HCT116 (cell line): ENCODE measurements at regions not wholly inside any gene's neighbourhood (a gene's known extent, or its start where the extent isn't known, plus 50 kb on each side); places are given as distances from the start of the nearest gene placed in this dataset.

Experiments
- ATAC-seq: fragments of 200-7000 bp; cut with Tn5 transposase; 2 replicates; pipeline ENCODE4 v1.9.1; 2020; ENCODE audit warnings: mild to moderate bottlenecking, moderate library complexity
- BruUV-seq: library from RNA; stranded (reverse); fragments of 400-500 nt; replicated peaks from 2 replicates; lab custom pipeline; 2021; lab: Mats Ljungman, UMichigan
- CTCF ChIA-PET: fragments of 300-600 bp; sonication (Branson Sonifier 250); formaldehyde crosslinking; loops from one replicate; lab custom pipeline; 2021; ENCODE audit warnings: antibody characterized with exemption; lab: Charles Lee
- POLR2A ChIA-PET: fragments of 300-600, 350-600 bp; sonication (Branson Sonifier 250); formaldehyde crosslinking; loops from one replicate; lab custom pipeline; 2021; ENCODE audit warnings: antibody characterized with exemption; lab: Charles Lee
- RAD21 ChIA-PET, 2 experiments: fragments of 300-600 bp; sonication (Branson Sonifier 250); formaldehyde crosslinking; loops; one replicate each; lab custom pipeline; 2023; ENCODE audit warnings: low total read pairs in 2 of 2; ENCODE audit not compliant: uncharacterized antibody in 2 of 2, unreplicated experiment in 2 of 2, low non-redundant PET in 1 of 2; lab: Charles Lee
- DNase-seq: peaks from one replicate; pipeline ENCODE4 v3.0.0-alpha.2; 2010; ENCODE audit warnings: low read depth, low spot score
- H2AFZ ChIP-seq: fragments of 200-600 bp; shearing (Covaris generic), sonication (generic); 2 replicates; pipeline ENCODE4 v1.6.1; 2017; ENCODE audit warnings: low read depth, mixed run types, mixed read lengths, antibody characterized with exemption, low read length; ENCODE audit not compliant: poor library complexity, severe bottlenecking
- H3K27ac ChIP-seq: 2 replicates; pipeline ENCODE4 v1.5.1; 2012; ENCODE audit warnings: low read depth, low read length
- H3K27me3 ChIP-seq: fragments of 200-600 bp; sonication (generic); 2 replicates; pipeline ENCODE4 v1.6.1; 2016; ENCODE audit warnings: mixed run types, low read length, mixed read lengths; ENCODE audit not compliant: insufficient read depth
- H3K36me3 ChIP-seq, 2 experiments: fragments of 200-500 bp in 1 of 2; fragments of 200-600 bp in 1 of 2; sonication (Bioruptor generic) in 1 of 2; sonication (generic) in 1 of 2; 2 replicates each; pipeline versions ENCODE4 v1.5.1 to v1.6.1; 2014 to 2016; ENCODE audit warnings: low read length in 2 of 2, inconsistent platforms in 1 of 2, mixed read lengths in 1 of 2, mixed run types in 1 of 2; ENCODE audit not compliant: insufficient read depth in 2 of 2, control insufficient read depth in 1 of 2
- H3K4me1 ChIP-seq, 2 experiments: fragments of 200-600 bp in 1 of 2; sonication (generic) in 1 of 2; 2 replicates each; pipeline versions ENCODE4 v1.5.1 to v1.6.1; 2012 to 2017; ENCODE audit warnings: low read length in 2 of 2, inconsistent platforms in 1 of 2, mild to moderate bottlenecking in 1 of 2, mixed read lengths in 1 of 2, mixed run types in 1 of 2, moderate library complexity in 1 of 2; ENCODE audit not compliant: insufficient read depth in 2 of 2, control insufficient read depth in 1 of 2
- H3K4me2 ChIP-seq: fragments of 200-600 bp; sonication (generic); 2 replicates; pipeline ENCODE4 v1.6.1; 2017; ENCODE audit warnings: mixed run types, low read length, mixed read lengths
- H3K4me3 ChIP-seq, 2 experiments: fragments of 200-600 bp in 1 of 2; sonication (generic) in 1 of 2; replicated peaks in 1 of 2; 2 replicates each; pipeline ENCODE4 v1.5.1; 2011 to 2016; ENCODE audit warnings: low read length in 2 of 2, control low read depth in 1 of 2, low read depth in 1 of 2, mild to moderate bottlenecking in 1 of 2, mixed read lengths in 1 of 2, mixed run types in 1 of 2
- H3K79me2 ChIP-seq: fragments of 200-600 bp; sonication (generic); 2 replicates; pipeline ENCODE4 v1.6.1; 2017; ENCODE audit warnings: mild to moderate bottlenecking, mixed run types, low read length, moderate library complexity, mixed read lengths; ENCODE audit not compliant: insufficient read depth
- H3K9ac ChIP-seq: fragments of 200-600 bp; sonication (generic); 2 replicates; pipeline ENCODE4 v1.6.1; 2016; ENCODE audit warnings: low read length, mixed read lengths
- H3K9me2 ChIP-seq: fragments of 200-600 bp; sonication (generic), shearing (Covaris generic); 2 replicates; pipeline ENCODE4 v1.6.1; 2017; ENCODE audit warnings: mixed run types, mild to moderate bottlenecking, moderate library complexity; ENCODE audit not compliant: insufficient read depth
- H3K9me3 ChIP-seq, 2 experiments: fragments of 200-500 bp in 1 of 2; fragments of 200-600 bp in 1 of 2; sonication (Bioruptor generic) in 1 of 2; sonication (generic) in 1 of 2; 2 replicates each; pipeline ENCODE4 v1.6.1; 2014 to 2017; ENCODE audit warnings: low read length in 2 of 2, mixed read lengths in 2 of 2, inconsistent platforms in 1 of 2, low read depth in 1 of 2, mild to moderate bottlenecking in 1 of 2, mixed run types in 1 of 2, moderate library complexity in 1 of 2; ENCODE audit not compliant: control insufficient read depth in 1 of 2, insufficient read depth in 1 of 2
- H4K20me1 ChIP-seq: fragments of 200-600 bp; sonication (generic), shearing (Covaris generic); 2 replicates; pipeline ENCODE4 v1.6.1; 2017; ENCODE audit warnings: mixed run types, mild to moderate bottlenecking, moderate library complexity; ENCODE audit not compliant: insufficient read depth
- CBX3 ChIP-seq: IDR thresholded peaks from 2 replicates; pipeline ENCODE4 v1.6.1; 2012; ENCODE audit warnings: low read depth
- CTCF ChIP-seq, 3 experiments: fragments of 200-600 bp in 1 of 3; sonication (generic) in 1 of 3; IDR thresholded peaks in 2 of 3; conservative IDR thresholded peaks in 1 of 3; 2 replicates each; pipeline ENCODE4 v1.5.1; 2012 to 2017; ENCODE audit warnings: low read depth in 2 of 3, low read length in 2 of 3, antibody characterized with exemption in 1 of 3, borderline replicate concordance in 1 of 3, control low read depth in 1 of 3, mild to moderate bottlenecking in 1 of 3, mixed read lengths in 1 of 3, mixed run types in 1 of 3, moderate library complexity in 1 of 3; ENCODE audit not compliant: insufficient read depth in 1 of 3
- EGR1 ChIP-seq: IDR thresholded peaks from 2 replicates; pipeline ENCODE4 v1.6.1; 2012; ENCODE audit warnings: low read depth
- ELF1 ChIP-seq: IDR thresholded peaks from 2 replicates; pipeline ENCODE4 v1.6.1; 2012; ENCODE audit warnings: low read depth, borderline replicate concordance
- EZH2 ChIP-seq: fragments of 200-600 bp; sonication (generic); IDR thresholded peaks from 2 replicates; pipeline ENCODE4 v1.6.1; 2017; ENCODE audit warnings: antibody characterized with exemption, mixed run types
- FOSL1 ChIP-seq: IDR thresholded peaks from 2 replicates; pipeline ENCODE4 v1.6.1; 2012; ENCODE audit warnings: low read depth
- JUND ChIP-seq: IDR thresholded peaks from 2 replicates; pipeline ENCODE4 v1.6.1; 2012
- POLR2AphosphoS5 ChIP-seq: IDR thresholded peaks from 2 replicates; pipeline ENCODE4 v1.6.1; 2011; ENCODE audit warnings: mild to moderate bottlenecking, low read depth, low read length, moderate library complexity
- RAD21 ChIP-seq: IDR thresholded peaks from 2 replicates; pipeline ENCODE4 v1.6.1; 2012; ENCODE audit warnings: low read depth, mild to moderate bottlenecking
- REST ChIP-seq: IDR thresholded peaks from 2 replicates; pipeline ENCODE4 v1.6.1; 2012; ENCODE audit warnings: low read depth
- SP1 ChIP-seq: IDR thresholded peaks from 2 replicates; pipeline ENCODE4 v1.6.1; 2012; ENCODE audit warnings: low read depth
- SRF ChIP-seq: IDR thresholded peaks from 2 replicates; pipeline ENCODE4 v1.6.1; 2012; ENCODE audit warnings: low read depth
- TCF7L2 ChIP-seq: IDR thresholded peaks from 2 replicates; pipeline ENCODE4 v1.7.0; 2011; ENCODE audit warnings: borderline replicate concordance, inconsistent platforms; ENCODE audit not compliant: insufficient read depth, insufficient read length; ENCODE audit errors: extremely low read depth
- YY1 ChIP-seq: IDR thresholded peaks from 2 replicates; pipeline ENCODE4 v1.6.1; 2011; ENCODE audit warnings: low read length, low read depth, moderate library complexity, mild to moderate bottlenecking; ENCODE audit not compliant: insufficient replicate concordance; ENCODE audit errors: extremely low read depth
- ZBTB33 ChIP-seq: IDR thresholded peaks from 2 replicates; pipeline ENCODE4 v1.6.1; 2011; ENCODE audit warnings: mild to moderate bottlenecking, low read length, moderate library complexity; ENCODE audit not compliant: insufficient replicate concordance; ENCODE audit errors: extremely low read depth
- ZNF274 ChIP-seq: fragments of 200-500 bp; sonication (Bioruptor generic); IDR thresholded peaks from 2 replicates; pipeline ENCODE4 v1.6.1; 2014; ENCODE audit warnings: mild to moderate bottlenecking, low read depth, low read length, inconsistent platforms
- intact Hi-C: fragments of 100-400 bp; cut with micrococcal nuclease; formaldehyde crosslinking; loops from 2 replicates; pipeline ENCODE4 v1.10.0; 2022

- Histone ChIP-seq H3K79me2 (no peaks in the 10 kb centered on the region), H4K20me1 (no peaks in the 10 kb centered on the region), H3K4me2 (no peak overlapping the region), H3K36me3 (no peaks in the 10 kb centered on the region), H3K27ac (no peak overlapping the region), H3K4me3 (no peak overlapping the region), H3K4me1 (no peaks in the 10 kb centered on the region), H3K9ac (no peak overlapping the region), H3K27me3 (no peaks in the 10 kb centered on the region), H2AFZ (no peak overlapping the region), H3K9me3 (no peaks in the 10 kb centered on the region; a peak in 2 of 4 replicates), H3K9me2 (no peaks in the 10 kb centered on the region)
- ChIA-PET RAD21 (no interaction called here), CTCF (no interaction called here), POLR2A (no interaction called here)
- ATAC-seq (no peak), DNase-seq (no peak)
- intact Hi-C loops: no loop called here
- TF ChIP-seq RAD21 (no peak), YY1 (no peak), FOSL1 (no peak), SP1 (no peak), CBX3 (no peak), SRF (no peak), POLR2AphosphoS5 (no peak), EGR1 (no peak), TCF7L2 (no peak), REST (no peak), ELF1 (no peak), CTCF (IDR thresholded peaks at IDR 0.05 in 2 of 3, conservative IDR thresholded peaks at IDR 0.05 in 1 of 3; ENCODE audit: borderline replicate concordance in 1 of 3, insufficient read depth in 1 of 3, low read depth in 2 of 3, low read length in 2 of 3) (no peak), ZBTB33 (no peak), EZH2 (no peak), ZNF274 (no peak), JUND (no peak)
- BruUV-seq: no TSS peak
Observed at GRCh38 chr4:58502839-58503238, 1392.7 kb upstream of the IGFBP7 start.
